ENCODE measurements at regions not wholly inside any gene's neighbourhood (a gene's known extent, or its start where the extent isn't known, plus 50 kb on each side); places are given as distances from the start of the nearest gene placed in this dataset.

DNA sequence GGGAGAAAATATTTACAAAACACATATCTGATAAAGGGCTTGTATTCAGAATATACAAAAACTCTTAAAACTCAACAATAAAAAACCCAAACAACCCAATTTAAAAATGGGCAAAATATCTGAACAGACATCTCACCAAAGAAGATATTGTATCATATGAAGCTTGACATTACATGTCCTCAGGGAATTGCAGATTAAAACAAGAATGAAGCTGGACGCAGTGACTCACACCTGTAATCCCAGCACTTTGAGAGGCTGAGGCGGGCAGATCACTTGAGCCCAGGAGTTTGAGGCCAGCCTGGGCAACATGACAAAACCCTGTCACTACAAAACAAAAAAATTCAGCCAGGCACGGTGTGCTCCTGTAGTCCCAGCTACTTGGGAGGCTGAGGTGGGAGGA is 135.4 kb upstream of the AKIRIN2 start:
- TF ChIP-seq CTCF (optimal IDR thresholded peaks at IDR 0.05 in 1 of 3, IDR thresholded peaks at IDR 0.05 in 1 of 3, conservative IDR thresholded peaks at IDR 0.05 in 1 of 3; ENCODE audit: extremely low read depth in 1 of 3, insufficient read depth in 2 of 3, low read length in 3 of 3): no peak
- no peak for TF ChIP-seq EZH2 (IDR thresholded peaks at IDR 0.05; ENCODE audit: low read length)
